DMS 273 (cell line): ENCODE measurements at regions not wholly inside any gene's neighbourhood (a gene's known extent, or its start where the extent isn't known, plus 50 kb on each side); places are given as distances from the start of the nearest gene placed in this dataset.
"Not testable (repeated sequence)": the region's sequence is repeated elsewhere in the genome, so short reads cannot be mapped to it uniquely, and the experiment has no call there.

Source experiments
- DNase-seq: peaks from one replicate; lab custom pipeline; 2025; ENCODE audit not compliant: unreplicated experiment; lab: John Stamatoyannopoulos, UW

GRCh38 chr9:82489201-82489821 lies 500.7 kb downstream of the SPATA31D1 start:
- no peak for DNase-seq

GRCh38 chr9:82490019-82490499 lies 501.5 kb downstream of the SPATA31D1 start:
- peak; percentile 10 for DNase-seq

DNA sequence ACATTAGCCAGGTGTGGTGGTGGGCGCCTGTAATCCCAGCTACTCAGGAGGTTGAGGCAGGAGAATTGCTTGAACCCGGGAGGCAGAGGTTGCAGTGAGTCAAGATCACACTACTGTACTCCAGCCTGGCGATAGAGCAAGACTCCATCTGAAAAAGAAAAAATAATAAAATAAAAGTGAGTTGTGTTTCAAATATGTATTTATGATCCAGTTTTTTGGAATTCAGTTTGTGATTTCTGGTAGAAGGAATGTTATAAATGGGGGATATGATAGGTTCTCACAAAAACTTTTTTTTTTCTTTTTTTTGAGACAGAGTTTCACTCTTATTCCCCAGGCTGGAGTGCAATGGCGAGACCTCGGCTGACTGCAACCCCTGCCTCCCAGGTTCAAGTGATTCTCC lies 502.2 kb downstream of the SPATA31D1 start:
- DNase-seq = not testable (repeated sequence)

GRCh38 chr9:82491604-82492003 lies 503.0 kb downstream of the SPATA31D1 start:
- DNase-seq = no peak

- no peak for DNase-seq
Measured at GRCh38 chr9:82492274-82492673, 503.7 kb downstream of the SPATA31D1 start.

DNA sequence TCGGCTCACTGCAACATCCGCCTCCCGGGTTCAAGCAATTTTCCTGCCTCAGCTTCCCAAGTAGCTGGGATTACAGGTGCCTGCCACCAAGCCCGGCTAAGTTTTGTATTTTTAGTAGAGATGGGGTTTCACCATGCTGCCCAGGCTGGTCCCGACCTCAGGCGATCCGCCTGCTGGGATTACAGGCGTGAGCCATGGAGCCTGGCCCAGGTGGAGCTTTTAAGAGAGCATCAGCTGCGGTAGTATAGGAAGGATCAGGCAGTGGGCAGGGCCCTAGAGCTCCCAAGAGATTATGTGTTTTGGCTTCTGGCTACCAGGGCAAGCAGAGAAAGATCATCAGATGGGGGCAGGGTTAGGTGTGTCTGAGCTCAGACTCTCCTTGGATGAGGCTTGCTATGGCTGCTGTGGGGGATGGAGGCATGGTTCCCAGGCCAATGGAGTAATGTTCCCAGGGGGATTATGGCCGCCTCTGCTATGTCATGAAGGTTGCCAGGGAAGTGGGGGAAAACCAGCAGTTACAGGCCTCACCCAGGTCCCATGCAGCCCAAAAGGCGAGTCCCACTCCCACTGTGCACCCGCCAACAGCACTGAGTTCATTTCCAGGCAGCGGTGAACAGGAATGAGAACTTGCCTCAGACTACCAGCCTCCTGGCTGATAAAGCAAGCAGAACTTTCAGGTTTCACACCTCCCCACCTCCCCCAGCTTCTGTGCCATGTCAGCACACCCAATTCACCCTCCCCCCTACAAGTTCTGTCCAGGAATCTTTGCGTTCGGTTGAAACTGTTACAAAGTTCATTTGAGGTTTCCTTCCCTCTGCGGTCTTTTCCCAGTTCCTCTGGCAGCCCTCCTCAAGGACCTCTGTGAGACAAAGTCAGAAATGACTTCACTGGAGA lies 507.6 kb downstream of the SPATA31D1 start:
- DNase-seq = no peak

DNA sequence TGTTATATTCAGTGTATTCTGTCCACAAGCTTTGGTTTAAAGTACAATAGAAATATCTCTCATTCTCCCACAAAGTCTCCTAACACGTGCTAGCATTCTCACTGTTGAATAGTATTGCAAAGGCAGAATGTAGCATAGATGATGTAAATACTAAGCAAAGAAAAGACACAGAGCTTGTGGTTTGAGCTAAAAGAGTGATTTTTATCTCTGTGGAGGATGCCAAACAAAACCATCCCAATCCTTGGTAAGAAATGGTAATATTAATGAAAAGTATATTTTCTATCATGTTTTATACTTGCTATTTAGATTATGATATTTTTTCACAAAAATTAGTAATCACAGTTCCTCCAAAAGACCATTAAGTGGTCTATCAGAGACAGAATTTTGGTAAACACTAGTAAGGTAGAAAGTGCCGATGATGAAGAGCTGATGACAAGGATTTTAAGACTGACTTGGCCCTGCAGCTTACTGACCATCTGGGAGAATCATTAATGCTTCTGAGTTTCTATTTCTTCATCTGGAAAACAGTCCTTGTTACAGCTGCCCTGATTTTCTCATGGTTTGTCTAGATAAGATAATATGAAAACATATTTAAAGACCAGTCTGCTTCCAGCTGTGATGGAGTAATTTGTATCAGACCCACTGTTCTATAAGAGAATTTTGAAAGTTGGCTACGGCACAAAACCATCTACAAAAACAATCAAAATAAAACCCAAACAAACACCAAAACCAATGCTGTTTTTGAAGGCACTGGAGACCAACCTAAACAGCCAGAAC lies 510.2 kb downstream of the SPATA31D1 start:
- no peak for DNase-seq

- DNase-seq = no peak
Measured at GRCh38 chr9:82499337-82499736, 510.8 kb downstream of the SPATA31D1 start.

DNA sequence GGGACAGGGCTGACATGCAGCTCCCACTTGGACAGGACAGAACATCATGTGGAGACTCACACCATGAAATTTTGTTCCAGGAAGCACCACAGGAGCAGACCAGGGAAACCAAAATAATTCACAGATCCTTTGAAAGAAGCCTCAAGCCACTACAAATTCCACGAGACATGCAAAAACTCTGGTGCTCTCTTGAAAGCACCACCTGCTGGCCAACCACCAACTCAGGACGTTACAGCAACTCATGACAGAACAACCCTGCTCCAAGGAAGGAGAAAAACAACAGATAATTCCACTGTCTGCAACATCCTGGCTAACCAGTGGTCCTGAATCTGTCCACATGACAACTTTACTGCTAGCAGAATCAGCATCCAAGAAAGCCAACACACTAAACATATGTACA lies 516.0 kb downstream of the SPATA31D1 start:
- no peak for DNase-seq

DNA sequence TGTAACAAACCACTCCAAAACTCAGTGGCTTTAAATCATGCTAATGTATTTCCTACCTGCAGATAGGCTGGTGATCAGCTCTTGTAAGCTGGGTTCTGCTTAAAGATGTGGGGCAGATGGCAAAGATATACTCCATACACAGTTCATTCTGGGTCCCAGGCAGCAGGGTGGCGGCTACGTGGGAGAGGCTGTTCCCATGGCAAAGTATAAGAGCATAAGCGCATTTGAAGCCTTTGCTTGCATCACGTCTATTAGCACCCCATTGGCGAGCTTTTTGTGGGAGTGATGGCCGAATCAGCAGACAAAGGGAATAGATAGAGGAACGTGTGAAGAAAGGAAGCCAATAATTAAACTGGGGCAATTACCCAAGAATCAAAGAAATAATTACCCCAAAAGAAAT lies 523.1 kb downstream of the SPATA31D1 start:
- no peak for DNase-seq

GRCh38 chr9:82512728-82513127 lies 524.2 kb downstream of the SPATA31D1 start:
- DNase-seq = no peak

DNA sequence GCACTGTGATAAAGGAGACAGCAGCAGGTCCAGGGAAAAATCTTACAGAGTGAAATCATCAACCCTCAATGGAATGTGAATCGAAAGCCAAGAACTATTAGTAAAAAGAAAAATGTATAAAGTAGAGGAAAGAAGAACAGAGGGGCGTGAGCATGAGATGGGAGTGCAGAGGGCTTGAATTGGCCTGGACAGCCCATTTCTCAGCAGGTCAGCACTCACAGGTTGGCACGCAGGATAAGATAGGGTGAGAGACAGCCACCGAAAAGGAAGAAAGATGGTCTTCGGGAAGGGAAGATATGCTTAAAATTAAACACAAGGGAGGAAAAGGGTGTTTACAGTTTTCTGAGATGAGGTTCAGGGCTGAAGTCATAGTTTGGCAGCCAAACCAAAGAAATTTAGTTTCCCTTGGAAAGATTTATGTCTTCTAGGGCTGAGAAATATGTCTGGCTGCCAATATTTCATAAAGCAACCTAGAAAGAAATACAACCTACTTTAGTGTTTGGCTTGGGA lies 524.7 kb downstream of the SPATA31D1 start:
- DNase-seq = no peak

DNA sequence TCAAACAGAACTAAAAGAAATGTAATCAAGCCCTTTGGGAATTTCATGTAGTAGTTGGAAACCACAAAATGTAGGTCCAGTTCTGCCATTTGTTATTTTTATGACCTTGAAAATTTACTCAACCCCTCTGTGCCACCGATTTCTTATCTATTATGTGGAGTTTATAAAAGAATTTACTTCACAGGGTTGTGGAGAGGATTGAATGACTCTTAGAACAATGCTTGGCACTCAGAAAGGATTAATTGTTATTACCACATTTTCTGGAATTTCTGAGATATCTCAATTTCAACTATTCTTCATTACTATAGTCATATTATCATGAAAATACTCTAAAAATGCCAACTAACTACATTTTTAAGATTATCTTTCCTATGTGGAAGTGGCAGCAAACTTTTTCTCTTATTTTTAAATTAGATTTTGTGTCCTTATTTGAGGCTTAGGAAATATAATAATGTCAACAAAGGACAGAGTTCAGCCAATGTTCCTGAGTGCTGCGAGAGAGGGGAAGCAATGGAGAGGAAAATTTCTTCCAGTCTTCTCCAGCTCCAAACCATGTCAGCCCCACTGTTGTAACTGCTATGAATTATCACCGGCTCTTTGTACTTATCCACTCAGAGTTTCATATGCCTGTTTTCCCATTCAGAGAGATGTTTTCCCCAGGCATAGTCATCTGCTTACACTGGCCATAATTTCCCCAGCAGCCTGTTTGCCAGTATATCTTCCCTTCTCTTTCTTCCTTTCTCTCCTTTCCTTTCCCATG lies 525.6 kb downstream of the SPATA31D1 start:
- DNase-seq = no peak

DNA sequence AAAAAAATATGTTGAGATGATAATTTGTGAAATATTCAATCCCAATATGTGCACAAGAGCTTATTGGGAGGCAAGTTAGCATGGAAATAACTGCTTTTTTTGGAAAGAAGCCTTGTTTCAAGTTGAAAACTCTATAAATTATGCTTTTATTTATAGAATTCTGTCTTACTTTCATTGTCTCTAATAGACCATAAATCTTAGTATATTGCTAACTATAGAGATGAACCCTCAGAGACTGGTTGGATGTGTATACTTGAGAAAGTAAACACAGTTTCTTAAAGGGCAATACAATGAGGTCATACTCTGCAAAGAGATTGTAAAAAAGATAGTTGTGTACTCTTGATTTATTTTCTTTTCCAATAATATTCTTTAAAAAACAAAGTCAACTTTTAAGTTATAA lies 530.3 kb downstream of the SPATA31D1 start:
- DNase-seq = no peak

DNA sequence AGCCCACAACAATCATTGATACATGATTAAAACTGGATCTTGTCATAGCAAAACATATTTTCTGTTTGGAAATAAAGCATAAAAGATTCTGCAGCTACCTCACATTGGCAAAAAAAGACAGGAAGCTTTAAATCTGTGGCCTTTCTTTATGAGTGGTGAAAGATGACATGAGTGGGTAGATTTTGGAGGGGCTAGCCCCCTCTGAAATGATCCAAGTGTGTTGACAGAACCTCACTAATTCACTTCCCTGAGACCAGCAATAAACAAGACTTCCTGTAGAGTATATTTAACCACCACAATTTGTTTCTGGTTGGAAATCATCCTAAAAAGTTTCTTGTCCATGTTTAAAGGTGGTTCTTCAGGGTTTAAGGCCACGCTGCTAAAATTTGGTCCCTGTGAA lies 530.8 kb downstream of the SPATA31D1 start:
- DNase-seq = no peak

- DNase-seq = no peak
Measured at GRCh38 chr9:82524407-82524806, 535.8 kb downstream of the SPATA31D1 start.

DNA sequence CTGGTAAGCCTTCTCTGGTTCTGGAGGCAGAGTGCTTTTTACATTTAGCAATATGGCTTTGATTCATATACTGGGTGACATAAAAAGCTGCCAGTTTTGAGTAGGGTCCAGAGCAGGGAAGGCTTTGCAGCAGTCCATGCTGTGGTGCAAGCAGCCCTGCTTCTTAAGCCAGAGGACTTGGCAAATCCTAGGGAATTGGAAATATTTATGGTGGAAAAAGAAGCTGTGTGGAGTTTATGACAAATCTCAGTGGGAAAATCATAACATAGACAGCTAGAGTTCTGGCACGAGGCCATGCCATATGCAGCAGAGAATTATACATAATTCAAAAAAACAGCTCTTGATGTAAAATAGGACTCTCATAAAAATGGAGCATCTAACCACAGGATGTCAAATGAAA lies 536.4 kb downstream of the RASEF start:
- no peak for DNase-seq

GRCh38 chr9:82531795-82532194 lies 531.1 kb downstream of the RASEF start:
- DNase-seq = no peak

- peak; percentile 20 for DNase-seq
Measured at GRCh38 chr9:82532504-82533180, 530.3 kb downstream of the RASEF start.

DNA sequence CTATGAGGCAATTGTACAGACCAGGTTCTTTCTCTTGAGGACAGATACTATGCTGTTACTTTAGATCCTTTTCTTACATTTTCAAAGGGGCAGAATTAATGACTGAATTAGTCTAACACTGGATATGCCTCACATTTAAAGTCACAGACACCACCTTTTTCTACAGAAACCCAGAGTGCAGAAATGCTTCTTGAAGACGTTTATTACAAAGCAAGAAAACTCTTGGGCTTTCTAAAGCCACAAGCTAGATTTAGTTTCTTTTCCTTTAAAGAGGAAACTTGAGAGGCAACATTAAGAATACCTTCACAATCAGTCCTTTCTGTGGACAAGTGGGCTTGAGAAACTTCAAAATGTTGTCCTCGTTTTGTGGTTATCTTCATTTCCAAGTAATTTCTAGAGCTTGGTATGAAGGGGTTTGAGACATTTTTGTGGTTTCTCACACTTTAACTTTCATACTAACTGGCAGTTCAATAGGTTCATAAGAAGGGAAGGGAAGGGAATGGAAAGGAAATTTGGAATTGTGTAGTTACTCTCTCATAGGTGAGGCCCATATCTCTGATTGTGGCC lies 527.4 kb downstream of the RASEF start:
- DNase-seq = no peak
